GM06990 (cell line): ENCODE measurements at regions not wholly inside any gene's neighbourhood (a gene's known extent, or its start where the extent isn't known, plus 50 kb on each side); places are given as distances from the start of the nearest gene placed in this dataset.

Experiments used
- DNase-seq: peaks from one replicate; pipeline ENCODE4 v3.0.0-alpha.2; 2011; ENCODE audit not compliant: insufficient read length; ENCODE audit errors: extremely low read depth
- H3K27me3 ChIP-seq: replicated peaks from 2 replicates; pipeline ENCODE4 v1.6.0; 2011; ENCODE audit warnings: low read length; ENCODE audit not compliant: control insufficient read depth, insufficient read depth
- H3K36me3 ChIP-seq: 2 replicates; pipeline ENCODE4 v1.5.1; 2011; ENCODE audit warnings: low read length; ENCODE audit not compliant: control insufficient read depth, insufficient read depth
- H3K4me3 ChIP-seq: replicated peaks from 2 replicates; pipeline ENCODE4 v1.5.1; 2011; ENCODE audit warnings: low read depth, mild to moderate bottlenecking, control low read depth, low read length
- TF ChIP-seq, protein P1 (sequence below): IDR thresholded peaks from 2 replicates; pipeline ENCODE4 v1.5.1; 2011; ENCODE audit warnings: low read length, control low read depth, mild to moderate bottlenecking, inconsistent platforms; ENCODE audit not compliant: insufficient read depth, poor library complexity, severe bottlenecking

GRCh38 chr9:14516656-14517055 is 176.6 kb downstream of the ZDHHC21 start:
- no peaks in the 10 kb centered on the region for H3K36me3 ChIP-seq
- DNase-seq = no peak
- H3K4me3 ChIP-seq = no peak overlapping the region
- TF ChIP-seq, protein P1, sequence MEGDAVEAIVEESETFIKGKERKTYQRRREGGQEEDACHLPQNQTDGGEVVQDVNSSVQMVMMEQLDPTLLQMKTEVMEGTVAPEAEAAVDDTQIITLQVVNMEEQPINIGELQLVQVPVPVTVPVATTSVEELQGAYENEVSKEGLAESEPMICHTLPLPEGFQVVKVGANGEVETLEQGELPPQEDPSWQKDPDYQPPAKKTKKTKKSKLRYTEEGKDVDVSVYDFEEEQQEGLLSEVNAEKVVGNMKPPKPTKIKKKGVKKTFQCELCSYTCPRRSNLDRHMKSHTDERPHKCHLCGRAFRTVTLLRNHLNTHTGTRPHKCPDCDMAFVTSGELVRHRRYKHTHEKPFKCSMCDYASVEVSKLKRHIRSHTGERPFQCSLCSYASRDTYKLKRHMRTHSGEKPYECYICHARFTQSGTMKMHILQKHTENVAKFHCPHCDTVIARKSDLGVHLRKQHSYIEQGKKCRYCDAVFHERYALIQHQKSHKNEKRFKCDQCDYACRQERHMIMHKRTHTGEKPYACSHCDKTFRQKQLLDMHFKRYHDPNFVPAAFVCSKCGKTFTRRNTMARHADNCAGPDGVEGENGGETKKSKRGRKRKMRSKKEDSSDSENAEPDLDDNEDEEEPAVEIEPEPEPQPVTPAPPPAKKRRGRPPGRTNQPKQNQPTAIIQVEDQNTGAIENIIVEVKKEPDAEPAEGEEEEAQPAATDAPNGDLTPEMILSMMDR = no peak
- H3K27me3 ChIP-seq = no peaks in the 10 kb centered on the region

- no peak for DNase-seq
- TF ChIP-seq, protein P1 = no peak
- no peak overlapping the region for H3K4me3 ChIP-seq
- H3K27me3 ChIP-seq = no peaks in the 10 kb centered on the region
- H3K36me3 ChIP-seq = no peaks in the 10 kb centered on the region
These were observed 177.5 kb downstream of the ZDHHC21 start for GRCh38 chr9:14515571-14516198.

GRCh38 chr9:14515049-14515448 is 178.2 kb downstream of the ZDHHC21 start:
- TF ChIP-seq, protein P1 = no peak
- Histone ChIP-seq H3K36me3 (no peaks in the 10 kb centered on the region), H3K27me3 (no peaks in the 10 kb centered on the region), H3K4me3 (no peak overlapping the region)
- DNase-seq = no peak

- Histone ChIP-seq H3K4me3 (no peak overlapping the region), H3K27me3 (no peaks in the 10 kb centered on the region), H3K36me3 (no peaks in the 10 kb centered on the region)
- DNase-seq = no peak
- TF ChIP-seq, protein P1 = no peak
These were observed 180.3 kb downstream of the ZDHHC21 start for GRCh38 chr9:14512942-14513341.

GRCh38 chr9:14511452-14511851 is 181.8 kb downstream of the ZDHHC21 start:
- no peak for DNase-seq

More at GRCh38 chr9:14511452-14511851, 181.8 kb downstream of the ZDHHC21 start:
- Histone ChIP-seq H3K27me3 (no peaks in the 10 kb centered on the region), H3K4me3 (no peak overlapping the region), H3K36me3 (no peaks in the 10 kb centered on the region)
- TF ChIP-seq, protein P1 = no peak
